PC-3 (cell line): ENCODE measurements at regions not wholly inside any gene's neighbourhood (a gene's known extent, or its start where the extent isn't known, plus 50 kb on each side); places are given as distances from the start of the nearest gene placed in this dataset.

Source experiments
- ATAC-seq: fragments of 200-7000 bp; cut with Tn5 transposase; 2 replicates; pipeline ENCODE4 v1.9.1; 2020; ENCODE audit warnings: mild to moderate bottlenecking, moderate library complexity
- BruUV-seq: library from RNA; stranded (reverse); fragments of 400-500 nt; replicated peaks from 2 replicates; lab custom pipeline; 2021; lab: Mats Ljungman, UMichigan
- CTCF ChIA-PET: fragments of 300-600 bp; sonication (Branson Sonifier 250); formaldehyde crosslinking; loops from one replicate; lab custom pipeline; 2022; ENCODE audit warnings: antibody characterized with exemption; lab: Charles Lee
- POLR2A ChIA-PET: fragments of 300-600 bp; sonication (Branson Sonifier 250); formaldehyde crosslinking; loops from one replicate; lab custom pipeline; 2022; ENCODE audit warnings: antibody characterized with exemption; ENCODE audit not compliant: unreplicated experiment; lab: Charles Lee
- DNase-seq: peaks from one replicate; pipeline ENCODE4 v3.0.0-alpha.2; 2015
- H2AFZ ChIP-seq: fragments of 300-600 bp; sonication (generic); 2 replicates; pipeline ENCODE4 v1.6.0; 2016; ENCODE audit warnings: antibody characterized with exemption, low read length
- H3F3A ChIP-seq: fragments of 300-600 bp; sonication (generic); one replicate; pipeline ENCODE4 v1.6.0; 2017; ENCODE audit warnings: antibody characterized with exemption, low read length, control low read depth, mild to moderate bottlenecking; ENCODE audit not compliant: unreplicated experiment
- H3K27ac ChIP-seq: fragments of 300-600 bp; sonication (generic); 2 replicates; pipeline ENCODE4 v1.5.1; 2016; ENCODE audit warnings: mild to moderate bottlenecking, low read length
- H3K27me3 ChIP-seq: fragments of 300-600 bp; sonication (generic); 2 replicates; pipeline ENCODE4 v1.6.1; 2016; ENCODE audit warnings: low read length, mixed read lengths
- H3K36me3 ChIP-seq: fragments of 300-600 bp; sonication (generic); 2 replicates; pipeline ENCODE4 v1.6.1; 2016; ENCODE audit warnings: low read depth, mixed run types, low read length, mixed read lengths
- H3K4me1 ChIP-seq: fragments of 300-600 bp; sonication (generic); 2 replicates; pipeline ENCODE4 v1.5.1; 2016; ENCODE audit warnings: low read length; ENCODE audit not compliant: insufficient read depth
- H3K4me2 ChIP-seq: fragments of 300-600 bp; sonication (generic); 2 replicates; pipeline ENCODE4 v1.6.0; 2016; ENCODE audit warnings: low read length
- H3K4me3 ChIP-seq: fragments of 300-600 bp; sonication (generic); 2 replicates; pipeline ENCODE4 v1.5.1; 2016; ENCODE audit warnings: mild to moderate bottlenecking, low read length, mixed read lengths
- H3K79me2 ChIP-seq: fragments of 300-600 bp; sonication (generic); 2 replicates; pipeline ENCODE4 v1.6.1; 2017; ENCODE audit warnings: low read length, mixed read lengths
- H3K9ac ChIP-seq: fragments of 300-600 bp; sonication (generic); 2 replicates; pipeline ENCODE4 v1.6.0; 2016; ENCODE audit warnings: mild to moderate bottlenecking, low read length
- H3K9me2 ChIP-seq: fragments of 300-600 bp; sonication (generic); replicated peaks from 2 replicates; pipeline ENCODE4 v1.6.1; 2016; ENCODE audit warnings: mixed run types, low read length, mixed read lengths
- H3K9me3 ChIP-seq: fragments of 300-600 bp; sonication (generic); 2 replicates; pipeline ENCODE4 v1.6.1; 2016; ENCODE audit warnings: low read length, mixed read lengths
- H4K20me1 ChIP-seq: fragments of 300-600 bp; sonication (generic); 2 replicates; pipeline ENCODE4 v1.6.1; 2016; ENCODE audit warnings: low read length, mixed read lengths
- CTCF ChIP-seq: fragments of 300-600 bp; sonication (generic); conservative IDR thresholded peaks from 2 replicates; pipeline ENCODE4 v1.5.1; 2017; ENCODE audit warnings: antibody characterized with exemption, low read depth, mild to moderate bottlenecking, low read length
- EZH2 ChIP-seq: fragments of 300-600 bp; sonication (generic); IDR thresholded peaks from one replicate; pipeline ENCODE4 v1.6.1; 2017; ENCODE audit warnings: antibody characterized with exemption, mild to moderate bottlenecking, low read length; ENCODE audit not compliant: unreplicated experiment
- EZH2phosphoT487 ChIP-seq: fragments of 300-600 bp; sonication (generic); IDR thresholded peaks from 2 replicates; pipeline ENCODE4 v1.6.1; 2018; ENCODE audit warnings: mild to moderate bottlenecking, antibody characterized with exemption, low read length, borderline replicate concordance
- intact Hi-C: fragments of 100-400 bp; cut with micrococcal nuclease; formaldehyde crosslinking; loops from 2 replicates; pipeline ENCODE4 v1.9.0; 2023

- no peaks in the 10 kb centered on the region for H3K9me3 ChIP-seq
Measured at GRCh38 chr2:224156436-224156835, 117.3 kb upstream of the SERPINE2 start.

GRCh38 chr2:224155896-224156295 is 116.8 kb upstream of the SERPINE2 start:
- intact Hi-C loops, result no loop called here

More at GRCh38 chr2:224156436-224156835, 117.3 kb upstream of the SERPINE2 start:
- Histone ChIP-seq H3F3A (no peaks in the 10 kb centered on the region), H4K20me1 (no peaks in the 10 kb centered on the region), H3K79me2 (no peaks in the 10 kb centered on the region), H3K36me3 (no peaks in the 10 kb centered on the region), H3K4me1 (peaks cover 10% of the 10 kb centered on the region), H3K4me2 (no peak overlapping the region), H3K9ac (no peak overlapping the region), H3K9me2 (no peaks in the 10 kb centered on the region), H2AFZ (no peak overlapping the region), H3K27ac (no peak overlapping the region), H3K4me3 (no peak overlapping the region), H3K27me3 (no peaks in the 10 kb centered on the region)
- TF ChIP-seq CTCF (no peak), EZH2phosphoT487 (no peak), EZH2 (no peak)
- ATAC-seq, result no peak
- intact Hi-C loops, result no loop called here
- ChIA-PET CTCF (no interaction called here), POLR2A (no interaction called here)
- no TSS peak for BruUV-seq
- no peak for DNase-seq

More at GRCh38 chr2:224155896-224156295, 116.8 kb upstream of the SERPINE2 start:
- TF ChIP-seq EZH2 (no peak), CTCF (no peak), EZH2phosphoT487 (no peak)
- Histone ChIP-seq H3F3A (no peaks in the 10 kb centered on the region), H3K9ac (no peak overlapping the region), H3K27ac (no peak overlapping the region), H3K4me3 (no peak overlapping the region), H3K27me3 (no peaks in the 10 kb centered on the region), H3K4me1 (peaks cover 15% of the 10 kb centered on the region), H3K9me3 (no peaks in the 10 kb centered on the region), H3K79me2 (no peaks in the 10 kb centered on the region), H2AFZ (no peak overlapping the region), H3K9me2 (no peaks in the 10 kb centered on the region), H3K4me2 (no peak overlapping the region), H3K36me3 (no peaks in the 10 kb centered on the region), H4K20me1 (no peaks in the 10 kb centered on the region)
- ChIA-PET POLR2A (no interaction called here), CTCF (no interaction called here)
- no peak for DNase-seq
- no peak for ATAC-seq
- BruUV-seq, result no TSS peak
